LHCN-M2 (cell line): ENCODE measurements at regions not wholly inside any gene's neighbourhood (a gene's known extent, or its start where the extent isn't known, plus 50 kb on each side); places are given as distances from the start of the nearest gene placed in this dataset.
A peak's percentile ranks its signal among the peaks of the same experiment; 100 is the strongest.
"Not testable (repeated sequence)": the region's sequence is repeated elsewhere in the genome, so short reads cannot be mapped to it uniquely, and the experiment has no call there.

Experiments used
- DNase-seq: peaks from one replicate; pipeline ENCODE4 v3.0.0-alpha.2; 2012; ENCODE audit warnings: low read depth

GRCh38 chr13:72657379-72657778 lies 70.0 kb downstream of the MZT1 start:
- DNase-seq = no peak

- no peak for DNase-seq
Observed at GRCh38 chr13:72656357-72656756, 71.1 kb downstream of the MZT1 start.

DNA sequence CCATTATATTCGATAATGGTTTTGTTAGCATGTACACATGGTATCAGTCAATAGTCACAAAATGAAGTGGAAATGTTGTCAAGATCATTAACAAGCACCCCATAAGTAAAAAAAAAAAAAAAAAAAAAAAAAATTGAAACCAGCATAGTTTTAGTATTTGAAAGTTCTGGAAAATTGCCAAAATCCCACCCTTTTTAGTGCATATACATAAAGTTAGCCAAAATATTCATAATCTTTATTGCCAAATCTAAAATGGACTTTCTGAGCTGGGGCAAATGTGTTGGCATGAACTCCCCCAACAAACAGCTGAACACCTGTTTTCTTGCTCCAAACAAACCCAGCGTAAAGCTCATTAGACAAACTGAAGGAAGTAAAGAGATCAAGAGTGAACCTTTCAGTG lies 73.9 kb downstream of the MZT1 start:
- DNase-seq = no peak

DNA sequence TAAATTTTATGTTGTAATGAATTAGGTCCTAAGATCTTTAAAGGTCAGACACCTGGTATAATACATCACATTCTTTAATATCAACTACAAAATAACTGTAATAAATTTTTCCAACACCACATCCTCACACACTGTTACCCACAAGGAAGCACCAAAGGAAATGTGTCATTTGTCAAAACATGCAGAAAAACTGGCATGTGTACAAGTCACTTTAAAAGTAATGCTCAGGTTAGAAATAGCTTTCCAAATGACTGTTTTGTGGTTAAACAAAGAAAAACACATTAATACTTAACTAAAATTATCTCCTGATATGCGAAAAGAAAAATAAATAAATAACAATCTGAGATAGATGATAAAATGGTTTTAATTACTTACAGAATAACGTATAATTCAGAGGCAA lies 74.7 kb downstream of the MZT1 start:
- peak; percentile 69 for DNase-seq

DNA sequence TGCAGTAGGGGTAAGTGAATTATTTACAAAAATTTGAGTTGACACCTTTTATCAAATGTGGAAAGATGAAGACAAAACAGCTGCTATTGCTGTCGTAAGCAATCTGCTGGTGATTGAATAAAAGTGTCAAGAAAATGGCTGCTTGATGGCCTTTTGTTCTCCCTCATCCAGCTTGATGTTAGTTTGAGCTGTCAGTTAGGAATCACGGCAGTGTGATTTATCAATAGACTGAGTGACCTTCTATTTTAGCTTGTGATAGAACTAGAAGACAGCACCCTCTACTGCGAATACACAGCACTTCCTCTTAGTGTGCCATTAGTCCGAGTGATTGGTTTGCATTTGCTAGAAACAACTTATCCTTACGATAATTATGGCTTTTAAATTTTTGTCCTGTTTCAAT lies 76.3 kb downstream of the MZT1 start:
- no peak for DNase-seq

DNA sequence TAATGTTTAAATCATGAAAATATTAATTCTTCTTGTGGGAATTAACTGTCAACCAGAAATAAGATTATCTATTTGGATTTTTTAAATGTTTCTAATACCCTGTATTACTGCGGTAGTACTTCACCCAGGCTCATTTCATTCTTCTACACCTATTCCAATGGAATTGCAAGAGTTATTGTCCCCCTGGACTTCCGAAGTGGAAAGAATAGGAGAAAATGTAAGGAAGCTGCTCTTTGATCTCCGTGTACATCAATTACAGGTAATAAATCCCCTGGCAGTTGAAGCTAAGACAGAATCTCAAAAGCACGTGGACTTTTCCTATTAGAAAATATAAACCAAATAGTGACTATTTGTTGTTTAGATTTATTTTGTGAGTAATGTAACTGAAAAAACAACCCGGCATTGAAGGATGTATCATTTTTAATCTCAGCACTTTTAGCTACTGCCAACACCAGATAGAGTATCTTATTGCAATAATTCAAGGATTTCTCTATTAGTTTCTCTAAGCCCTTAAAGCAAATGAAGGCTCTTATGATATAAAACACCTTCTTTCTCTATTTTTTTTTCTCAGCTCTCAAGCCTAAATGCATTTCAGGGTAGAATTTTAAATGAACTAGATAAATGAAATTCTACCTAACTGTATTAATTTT lies 77.3 kb downstream of the MZT1 start:
- DNase-seq = no peak

- no peak for DNase-seq
Observed at GRCh38 chr13:72648513-72649065, 78.8 kb downstream of the MZT1 start.

DNA sequence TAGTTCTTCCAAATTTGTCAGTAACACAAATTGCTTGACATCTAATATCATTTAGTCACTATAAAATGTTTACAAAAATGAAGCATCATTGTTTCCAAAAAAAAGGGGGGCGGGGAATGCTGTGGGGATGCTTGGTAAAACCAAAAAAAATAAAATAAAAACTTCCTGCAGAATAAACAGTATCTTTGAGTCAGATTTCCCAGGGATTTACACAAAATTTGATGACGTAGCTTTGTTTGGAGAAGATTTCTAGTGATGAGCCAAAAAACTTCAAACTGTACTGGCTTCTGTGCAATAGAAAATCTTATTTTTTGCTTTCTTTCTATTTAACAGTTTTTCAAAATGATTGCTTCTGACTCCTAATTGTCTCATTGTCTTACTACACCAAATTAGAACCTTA lies 80.0 kb downstream of the MZT1 start:
- DNase-seq = no peak

- DNase-seq = no peak
Observed at GRCh38 chr13:72645521-72645920, 81.9 kb downstream of the MZT1 start.

DNA sequence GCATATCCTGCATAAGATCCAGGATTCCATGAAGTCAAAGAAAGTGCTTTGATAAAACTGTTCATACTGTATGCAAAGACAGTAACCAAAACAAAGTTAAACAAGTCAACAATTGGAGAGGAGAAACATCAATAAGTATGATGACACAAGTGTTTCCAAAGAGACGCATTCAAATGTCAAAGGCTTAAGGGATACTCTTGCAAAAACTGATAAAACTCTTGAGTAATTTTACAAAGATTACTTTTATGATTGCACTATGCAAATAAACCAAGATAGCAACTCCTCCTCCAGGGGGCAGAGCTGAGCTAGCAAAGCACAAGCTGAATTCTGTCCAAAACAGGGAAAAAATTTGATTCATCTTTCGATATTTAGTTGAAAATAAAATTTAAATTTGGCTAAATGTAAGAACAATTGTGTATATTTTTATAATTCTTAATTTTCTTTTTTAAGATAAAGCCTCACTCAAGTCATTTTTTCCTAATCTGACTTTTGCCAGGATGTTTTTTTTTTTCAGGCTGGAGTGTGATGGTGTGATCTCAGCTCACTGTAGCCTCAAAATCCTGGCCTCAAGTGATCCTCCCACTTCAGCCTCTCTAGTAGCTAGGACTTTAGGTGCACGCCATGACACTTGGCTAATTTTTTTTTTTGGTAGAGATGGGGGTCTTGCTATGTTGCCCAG lies 84.0 kb downstream of the MZT1 start:
- DNase-seq = peak; percentile 48

- no peak for DNase-seq
Observed at GRCh38 chr13:72639377-72639776, 88.1 kb downstream of the MZT1 start.

DNA sequence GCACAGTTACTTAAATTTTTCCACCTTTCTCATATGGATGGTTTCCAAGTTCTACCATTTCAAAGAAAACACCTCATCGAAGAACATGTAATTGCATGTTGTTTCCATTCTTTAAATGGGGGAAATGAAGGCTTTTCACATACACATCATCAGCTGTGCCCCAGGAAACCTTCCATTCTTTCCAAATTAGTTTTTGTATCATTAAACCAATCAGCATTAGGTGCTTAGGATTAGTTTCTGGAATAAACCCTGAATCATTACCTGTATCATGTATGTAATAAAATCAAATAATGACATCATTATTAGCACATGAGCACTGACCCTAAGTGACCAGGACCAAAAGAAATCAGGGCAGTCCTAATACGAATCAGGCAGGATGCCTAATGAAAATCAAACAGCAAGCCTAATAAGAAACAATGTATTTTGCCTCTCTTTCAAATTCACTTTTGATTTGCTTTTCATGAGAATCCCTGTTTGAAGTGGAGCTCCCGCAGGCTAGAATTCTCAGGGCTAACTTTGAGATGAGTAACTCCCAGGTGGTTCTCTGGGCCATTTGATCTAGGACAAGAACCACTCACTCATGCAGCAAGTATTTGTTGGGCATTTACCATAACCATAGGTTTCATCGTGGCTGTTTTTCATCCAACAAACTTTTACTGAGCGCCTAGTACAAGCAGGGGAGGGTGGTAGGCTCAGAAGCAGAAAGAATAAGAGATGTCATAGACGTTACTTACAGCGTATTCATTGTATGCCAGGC lies 89.2 kb downstream of the MZT1 start:
- DNase-seq = no peak

DNA sequence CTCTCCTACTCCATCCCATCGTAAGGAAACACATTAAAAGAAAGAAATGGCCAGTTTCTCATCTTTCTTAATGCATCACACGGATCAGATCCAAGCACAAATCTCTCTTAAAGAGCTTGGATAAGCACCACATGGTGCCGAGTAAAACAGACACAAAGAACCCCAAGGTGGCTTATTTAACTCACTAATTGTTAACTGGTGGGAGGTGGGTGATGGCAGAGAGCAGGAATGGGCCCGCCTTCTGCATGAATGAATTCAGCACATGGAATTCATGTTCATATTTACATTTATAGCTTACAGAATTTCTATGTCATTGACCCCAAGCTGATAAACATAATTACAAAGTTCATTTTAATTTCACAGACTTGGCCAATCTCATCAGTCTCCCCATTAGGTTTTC lies 89.9 kb downstream of the MZT1 start:
- no peak for DNase-seq

DNA sequence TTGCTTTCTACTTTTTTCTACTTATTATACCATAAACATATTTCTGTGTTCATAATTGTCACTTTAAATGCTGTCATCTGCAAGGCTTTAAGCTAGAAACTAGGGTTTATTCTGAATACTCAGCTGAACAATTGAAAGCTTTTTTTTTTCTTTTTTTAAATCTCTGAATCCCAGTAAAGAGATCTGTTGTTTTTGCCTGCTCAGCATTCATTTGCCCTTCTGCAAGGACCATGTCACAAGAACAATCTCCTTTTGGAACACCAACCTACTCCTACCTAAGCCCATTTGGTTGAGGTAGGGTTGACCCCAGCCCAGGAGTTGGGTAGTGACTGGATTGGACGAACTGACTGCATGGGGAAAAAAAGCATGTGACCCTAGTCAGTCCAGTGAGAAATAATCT lies 92.6 kb downstream of the MZT1 start:
- no peak for DNase-seq

GRCh38 chr13:72622546-72622945 lies 104.9 kb downstream of the MZT1 start:
- peak; percentile 8 for DNase-seq

- no peak for DNase-seq
Observed at GRCh38 chr13:72620874-72621273, 106.6 kb downstream of the MZT1 start.

- DNase-seq = no peak
Observed at GRCh38 chr13:72617951-72618350, 109.5 kb downstream of the MZT1 start.

GRCh38 chr13:72617186-72617585 lies 110.2 kb downstream of the MZT1 start:
- DNase-seq = no peak

DNA sequence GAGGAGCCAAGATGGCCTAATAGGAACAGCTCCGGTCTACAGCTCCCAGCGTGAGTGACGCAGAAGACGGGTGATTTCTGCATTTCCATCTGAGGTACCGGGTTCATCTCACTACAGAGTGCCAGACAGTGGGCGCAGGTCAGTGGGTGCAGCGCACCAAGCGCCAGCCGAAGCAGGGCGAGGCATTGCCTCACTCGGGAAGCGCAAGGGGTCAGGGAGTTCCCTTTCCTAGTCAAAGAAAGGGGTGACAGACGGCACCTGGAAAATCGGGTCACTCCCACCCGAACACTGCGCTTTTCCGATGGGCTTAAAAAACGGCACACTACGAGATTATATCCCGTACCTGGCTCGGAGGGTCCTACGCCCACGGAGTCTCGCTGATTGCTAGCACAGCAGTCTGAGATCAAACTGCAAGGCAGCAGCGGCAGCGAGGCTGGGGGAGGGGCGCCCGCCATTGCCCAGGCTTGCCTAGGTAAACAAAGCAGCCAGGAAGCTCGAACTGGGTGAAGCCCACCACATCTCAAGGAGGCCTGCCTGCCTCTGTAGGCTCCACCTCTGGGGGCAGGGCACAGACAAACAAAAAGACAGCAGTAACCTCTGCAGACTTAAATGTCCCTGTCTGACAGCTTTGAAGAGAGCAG lies 117.1 kb downstream of the MZT1 start:
- not testable (repeated sequence) for DNase-seq

DNA sequence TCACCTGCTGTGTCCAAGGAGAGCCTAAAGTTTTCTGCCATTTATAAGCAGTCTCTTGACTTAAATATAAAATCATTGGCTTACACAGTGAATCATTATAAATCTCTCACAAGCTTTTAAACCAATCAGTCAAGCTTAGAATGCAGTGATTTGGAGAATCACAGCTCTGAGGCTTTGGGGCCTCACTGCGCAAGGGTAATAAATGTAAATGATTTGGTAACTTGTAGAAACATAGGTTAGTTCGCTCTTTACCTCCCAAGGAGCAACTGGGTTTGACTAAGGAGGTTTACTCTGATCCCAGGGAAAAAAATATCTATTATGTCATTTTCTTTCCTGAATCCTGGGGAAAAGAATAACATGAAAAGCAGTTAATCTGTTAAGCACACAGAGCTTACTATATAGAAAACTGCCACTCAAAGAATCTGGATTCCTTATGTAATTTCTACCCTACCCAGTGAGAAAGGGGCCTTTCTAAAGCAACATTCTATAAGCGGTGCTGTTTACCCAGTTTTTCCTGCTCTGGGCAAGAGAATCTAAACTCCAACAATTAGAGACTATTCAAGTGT lies 128.2 kb downstream of the MZT1 start:
- no peak for DNase-seq

DNA sequence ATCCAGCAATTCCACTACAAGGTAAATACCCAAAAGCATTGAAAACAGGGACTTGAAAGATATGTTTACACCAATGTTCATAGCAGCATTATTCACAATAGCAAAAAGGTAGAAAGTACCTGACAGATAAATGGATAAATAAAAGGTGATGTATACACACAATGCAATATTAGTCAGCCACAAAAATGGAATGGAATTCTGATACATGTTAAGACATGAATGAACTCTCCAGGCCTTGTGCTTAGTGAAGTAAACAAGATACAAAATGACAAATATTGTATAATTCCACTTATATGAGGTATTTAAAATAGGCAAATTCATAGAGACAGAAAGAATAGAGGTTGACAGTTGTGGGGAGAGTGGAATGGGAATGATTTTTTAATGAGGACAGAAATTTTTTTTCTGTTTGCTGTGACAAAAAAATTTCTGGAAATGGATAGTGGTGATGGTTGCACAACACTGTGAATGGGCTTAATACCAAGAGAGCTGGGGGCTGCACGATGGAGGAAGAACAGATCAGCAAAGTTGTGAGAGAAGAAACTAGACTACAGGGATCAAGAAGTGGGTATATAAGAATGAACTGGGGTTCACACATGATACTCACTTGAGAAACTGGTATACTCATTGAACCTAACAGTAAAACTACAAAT lies 137.2 kb downstream of the MZT1 start:
- DNase-seq = no peak
